Right cardiac atrium (tissue), 5 donors: ENCODE measurements at regions not wholly inside any gene's neighbourhood (a gene's known extent, or its start where the extent isn't known, plus 50 kb on each side); places are given as distances from the start of the nearest gene placed in this dataset.
"Not testable (repeated sequence)": the region's sequence is repeated elsewhere in the genome, so short reads cannot be mapped to it uniquely, and the experiment has no call there.

Source experiments
- ATAC-seq, 2 donors: fragments of 200-7000 bp; cut with Tn5 transposase; one replicate each; pipeline versions ENCODE4 v1.8.0 to v1.9.1; 2020; ENCODE audit warnings: moderate library complexity in 2 of 2, mild to moderate bottlenecking in 1 of 2
- DNase-seq, 3 donors: peaks; one replicate each; pipeline ENCODE4 v3.0.0-alpha.2; 2020
- H3K27ac ChIP-seq: one replicate; pipeline ENCODE4 v1.5.1; 2013; ENCODE audit warnings: mild to moderate bottlenecking, low read length, control low read depth, moderate library complexity
- H3K27me3 ChIP-seq: one replicate; pipeline ENCODE4 v1.6.1; 2013; ENCODE audit not compliant: control insufficient read depth, insufficient read depth
- H3K4me1 ChIP-seq: one replicate; pipeline ENCODE4 v1.6.1; 2013; ENCODE audit warnings: low read length; ENCODE audit not compliant: control insufficient read depth, insufficient read depth
- H3K4me3 ChIP-seq: one replicate; pipeline ENCODE4 v1.5.1; 2013; ENCODE audit warnings: low read length, control low read depth
- H3K9me3 ChIP-seq: one replicate; pipeline ENCODE4 v1.6.1; 2013; ENCODE audit warnings: low read length; ENCODE audit not compliant: control insufficient read depth
- WGBS: extraction: QIAGEN DNeasy Blood & Tissue Kit; methylation state at CpG from one replicate; pipeline ENCODE4 v1.1.7; 2013; 5-methylcytosine and 5-hydroxymethylcytosine counted together
- intact Hi-C, 4 donors: fragments of 100-400 bp; cut with DNase I; formaldehyde crosslinking; loops; one replicate each; pipeline versions ENCODE4 v1.11.0 to v1.14.0; 2022 to 2023
- donor health status: healthy with polysubstance abuse.
- donor health status: DM: no; HTN: yes; CAD: no.
- donor health status: DM: no; HTN: no; CAD: no.
- donor health status: DM: no; HTN: yes; CAD: no; lungs with severe emphysema.
- donor health status: DM: yes; HTN: yes; CAD: no.

- intact Hi-C loops = no loop called here
- Histone ChIP-seq H3K4me3 (no peak overlapping the region), H3K4me1 (no peaks in the 10 kb centered on the region), H3K27ac (no peak overlapping the region), H3K9me3 (no peaks in the 10 kb centered on the region), H3K27me3 (no peaks in the 10 kb centered on the region)
- 52% methylated on average over 4 of the region's 4 CpGs for WGBS
- DNase-seq (no peak), ATAC-seq (no peak)
These were observed 485.4 kb upstream of the LRRC7 start for GRCh38 chr1:69082312-69082711.

DNA sequence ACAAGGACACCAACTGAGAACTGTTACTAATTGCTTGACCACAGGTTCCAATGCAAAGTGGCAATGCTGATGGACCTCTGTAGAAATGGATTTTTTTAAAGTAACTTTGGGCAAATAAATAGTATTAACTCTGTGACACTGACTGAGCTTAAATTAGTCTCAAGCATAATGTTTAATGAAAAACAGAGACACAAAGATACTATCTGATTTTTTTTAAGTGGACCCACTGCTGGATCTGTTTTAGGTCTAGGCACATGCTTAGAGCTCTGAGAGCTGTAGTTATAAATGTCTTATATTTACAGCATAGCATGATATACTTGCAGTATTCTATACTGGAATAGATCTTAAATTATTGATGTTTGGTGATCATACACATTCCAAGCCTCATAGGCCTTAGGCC lies 481.6 kb upstream of the LRRC7 start:
- intact Hi-C loops = no loop called here
- H3K27ac ChIP-seq = no peak overlapping the region
- ATAC-seq (no peak), DNase-seq (no peak)
- H3K9me3 ChIP-seq = no peaks in the 10 kb centered on the region
- no peaks in the 10 kb centered on the region for H3K4me1 ChIP-seq
- no peak overlapping the region for H3K4me3 ChIP-seq
- H3K27me3 ChIP-seq = no peaks in the 10 kb centered on the region

DNA sequence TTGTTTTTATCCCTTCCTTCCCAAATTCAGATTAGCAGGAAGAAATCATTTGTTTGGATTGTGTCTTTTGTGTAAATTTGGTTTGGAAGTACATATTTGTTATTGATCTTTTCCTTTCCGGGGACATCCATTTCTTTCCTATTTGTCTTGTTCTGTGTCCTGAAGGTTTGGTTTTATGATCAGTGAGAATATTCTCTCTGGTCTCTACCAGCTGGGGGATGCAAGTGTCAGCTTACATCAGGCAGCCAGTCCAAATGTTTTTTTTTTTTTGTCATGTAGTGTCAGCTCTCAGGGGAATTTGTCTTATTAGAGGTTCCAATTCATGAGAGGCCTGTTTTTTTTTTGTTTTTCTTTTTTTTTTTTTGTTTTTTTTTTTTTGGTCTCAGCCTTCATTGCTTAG lies 479.2 kb upstream of the LRRC7 start:
- DNase-seq = no peak

DNA sequence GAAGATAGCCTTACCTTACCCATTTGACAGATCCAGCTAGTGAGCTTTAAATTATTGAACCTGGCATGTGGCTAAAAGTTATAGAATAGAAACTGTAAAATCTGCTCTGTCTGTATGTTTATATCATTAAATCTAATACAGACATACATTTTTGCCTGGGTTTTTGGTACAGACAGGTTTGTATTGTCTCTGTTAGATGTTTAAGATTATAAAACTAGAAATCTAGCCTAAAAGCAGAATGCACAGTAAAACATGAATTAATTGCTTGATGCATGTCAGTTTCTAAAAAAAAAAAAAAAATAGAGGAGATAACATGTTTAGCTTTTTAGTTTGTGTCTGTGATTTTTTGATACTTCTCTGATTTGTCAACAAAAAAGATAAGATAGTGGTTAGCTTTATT lies 477.6 kb upstream of the LRRC7 start:
- ATAC-seq = no peak
- DNase-seq = no peak
- intact Hi-C loops = no loop called here
- H3K4me3 ChIP-seq = no peak overlapping the region
- H3K4me1 ChIP-seq = no peaks in the 10 kb centered on the region
- H3K27me3 ChIP-seq = no peaks in the 10 kb centered on the region
- no peaks in the 10 kb centered on the region for H3K9me3 ChIP-seq
- H3K27ac ChIP-seq = no peak overlapping the region

More for the DNA sequence above, 479.2 kb upstream of the LRRC7 start:
- Histone ChIP-seq H3K4me1 (no peaks in the 10 kb centered on the region), H3K27me3 (no peaks in the 10 kb centered on the region), H3K9me3 (no peaks in the 10 kb centered on the region), H3K27ac (no peak overlapping the region), H3K4me3 (no peak overlapping the region)
- 88% methylated on average over 1 of the region's 1 CpG for WGBS
- no peak for ATAC-seq
- intact Hi-C loops = no loop called here

- no peak overlapping the region for H3K27ac ChIP-seq
- no peak overlapping the region for H3K4me3 ChIP-seq
- H3K9me3 ChIP-seq = no peaks in the 10 kb centered on the region
- no peaks in the 10 kb centered on the region for H3K27me3 ChIP-seq
- ATAC-seq = no peak
- no peaks in the 10 kb centered on the region for H3K4me1 ChIP-seq
- 61% methylated on average over 1 of the region's 1 CpG for WGBS
- intact Hi-C loops = no loop called here
- no peak for DNase-seq
These were observed 477.0 kb upstream of the LRRC7 start for GRCh38 chr1:69090752-69091151.

DNA sequence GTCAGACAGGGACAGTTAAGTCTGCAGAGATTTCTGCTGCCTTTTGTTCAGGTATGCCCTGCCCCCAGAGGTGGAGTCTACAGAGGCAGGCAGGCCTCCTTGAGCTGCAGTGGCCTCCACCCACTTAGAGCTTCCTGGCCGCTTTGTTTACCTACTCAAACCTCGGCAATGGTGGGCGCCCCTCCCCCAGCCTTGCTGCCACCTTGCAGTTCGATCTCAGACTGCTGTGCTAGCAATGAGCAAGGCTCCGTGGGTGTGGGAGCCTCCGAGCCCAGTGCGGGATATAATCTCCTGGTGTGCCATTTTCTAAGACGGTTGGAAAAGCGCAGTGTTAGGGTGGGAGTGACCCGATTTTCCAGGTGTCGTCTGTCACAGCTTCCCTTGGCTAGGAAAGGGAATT lies 465.7 kb upstream of the LRRC7 start:
- H3K4me3 ChIP-seq, H3K9me3 ChIP-seq, H3K4me1 ChIP-seq, intact Hi-C loops, H3K27ac ChIP-seq, ATAC-seq, H3K27me3 ChIP-seq: not testable (repeated sequence)
- peak in 1 of 3 donors; percentile 23 for DNase-seq
- 89% methylated on average over 11 of the region's 11 CpGs for WGBS

- no peak overlapping the region for H3K27ac ChIP-seq
- ATAC-seq (no peak), DNase-seq (no peak)
- intact Hi-C loops = no loop called here
- no peaks in the 10 kb centered on the region for H3K9me3 ChIP-seq
- no peaks in the 10 kb centered on the region for H3K4me1 ChIP-seq
- H3K4me3 ChIP-seq = no peak overlapping the region
- H3K27me3 ChIP-seq = no peaks in the 10 kb centered on the region
These were observed 464.5 kb upstream of the LRRC7 start for GRCh38 chr1:69103213-69103612.

DNA sequence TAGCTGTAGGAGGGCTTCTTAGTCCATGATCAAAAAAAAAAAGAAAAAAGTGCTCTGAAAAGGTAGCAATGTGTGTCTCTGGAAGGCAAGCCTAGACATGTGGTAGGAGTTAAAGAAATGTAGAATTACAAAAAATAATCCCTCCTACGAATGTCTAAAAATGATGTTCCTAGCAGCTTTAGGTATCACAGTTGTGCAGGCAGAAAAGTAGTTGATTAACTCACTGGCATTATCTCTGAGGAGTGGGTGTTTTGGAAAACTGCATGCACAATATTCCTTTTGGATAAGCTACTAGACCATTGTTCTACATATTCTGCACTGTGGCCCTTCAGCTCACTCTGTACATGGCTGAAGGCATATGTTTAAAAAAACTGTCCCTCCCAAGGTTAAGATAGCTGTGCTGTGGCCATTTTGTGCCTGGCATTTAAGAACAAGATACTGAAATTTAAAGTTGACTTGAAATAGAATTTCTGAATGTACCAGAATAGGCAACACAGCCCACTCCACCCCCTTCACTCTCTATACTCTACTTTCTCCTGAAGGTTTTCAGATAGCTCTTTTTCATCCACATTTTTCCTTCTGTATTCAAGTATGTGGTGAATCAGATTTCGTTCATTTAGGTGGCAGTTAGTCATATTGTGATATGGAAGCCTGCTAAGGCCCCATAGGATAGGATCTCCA lies 463.9 kb upstream of the LRRC7 start:
- 67% methylated on average over 2 of the region's 2 CpGs for WGBS
- no peaks in the 10 kb centered on the region for H3K9me3 ChIP-seq
- ATAC-seq = no peak

DNA sequence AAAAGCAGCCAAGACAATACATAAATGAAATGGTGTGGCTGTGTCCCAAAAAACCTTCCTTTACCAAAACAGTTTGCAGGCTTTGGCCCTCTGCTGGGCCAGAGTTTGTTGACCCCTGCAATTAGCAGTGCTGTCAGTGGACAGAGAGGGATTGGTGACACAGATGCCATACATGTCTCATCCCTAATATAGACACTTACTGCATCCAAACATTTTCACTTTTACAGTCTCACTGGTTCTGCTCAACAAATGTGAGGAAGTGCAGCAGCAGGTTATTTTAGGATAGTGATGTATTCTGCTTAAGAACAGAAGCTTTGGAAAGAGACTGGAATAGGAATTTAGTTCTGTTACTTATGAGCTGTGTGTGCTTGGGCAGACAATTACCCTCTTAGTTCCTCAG lies 462.8 kb upstream of the LRRC7 start:
- Histone ChIP-seq H3K27ac (no peak overlapping the region), H3K4me3 (no peak overlapping the region), H3K27me3 (no peaks in the 10 kb centered on the region), H3K4me1 (no peaks in the 10 kb centered on the region), H3K9me3 (no peaks in the 10 kb centered on the region)
- DNase-seq = no peak
- intact Hi-C loops = no loop called here
- ATAC-seq = no peak

More for the DNA sequence above, 463.9 kb upstream of the LRRC7 start:
- no peak for DNase-seq
- Histone ChIP-seq H3K27me3 (no peaks in the 10 kb centered on the region), H3K27ac (no peak overlapping the region), H3K4me1 (no peaks in the 10 kb centered on the region), H3K4me3 (no peak overlapping the region)
- intact Hi-C loops = no loop called here

DNA sequence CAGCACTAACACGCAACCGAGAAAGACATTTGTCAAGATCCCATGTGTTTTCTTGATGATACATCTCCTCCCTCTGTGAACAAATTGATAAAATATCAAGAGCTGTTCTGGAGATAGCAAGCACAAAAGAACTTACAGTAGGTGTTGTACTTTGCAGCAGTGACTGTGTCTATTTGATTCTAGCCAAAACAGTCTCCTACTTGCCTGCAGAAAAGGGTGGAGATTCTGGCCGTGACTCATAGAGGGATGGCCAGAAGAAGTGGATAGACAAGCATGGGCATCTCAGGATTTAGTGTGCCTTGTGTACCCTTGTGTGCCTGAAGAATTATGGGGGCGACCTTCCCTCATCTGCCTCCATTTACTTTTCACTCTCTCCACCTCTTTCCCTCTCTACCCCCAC lies 458.4 kb upstream of the LRRC7 start:
- DNase-seq = no peak
- 85% methylated on average over 4 of the region's 4 CpGs for WGBS
- intact Hi-C loops = no loop called here

DNA sequence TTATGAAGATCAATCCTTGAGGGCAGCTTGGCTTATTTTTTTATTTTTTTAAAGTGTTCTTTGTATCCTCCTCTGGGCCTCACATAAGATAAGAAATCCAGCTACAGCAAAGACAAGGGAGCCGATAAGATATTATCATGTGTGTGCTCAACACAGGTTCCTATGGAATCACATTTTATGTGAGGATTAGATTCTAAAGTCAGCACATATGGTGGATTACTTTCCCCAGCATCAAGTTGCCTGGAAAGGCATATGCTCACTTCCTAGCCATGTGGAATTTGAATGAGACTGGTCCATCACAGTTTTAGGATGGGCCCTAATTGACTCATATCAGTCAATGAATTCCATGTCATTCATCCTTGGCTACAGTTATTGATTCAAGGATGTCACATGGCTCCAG lies 456.9 kb upstream of the LRRC7 start:
- DNase-seq (no peak), ATAC-seq (no peak)
- Histone ChIP-seq H3K4me1 (no peaks in the 10 kb centered on the region), H3K4me3 (no peak overlapping the region), H3K9me3 (no peaks in the 10 kb centered on the region), H3K27me3 (no peaks in the 10 kb centered on the region), H3K27ac (no peak overlapping the region)
- intact Hi-C loops = no loop called here
- 71% methylated on average over 1 of the region's 1 CpG for WGBS

More for the DNA sequence above, 458.4 kb upstream of the LRRC7 start:
- no peaks in the 10 kb centered on the region for H3K4me1 ChIP-seq
- H3K9me3 ChIP-seq = no peaks in the 10 kb centered on the region
- H3K27me3 ChIP-seq = no peaks in the 10 kb centered on the region
- H3K27ac ChIP-seq = no peak overlapping the region
- no peak for ATAC-seq
- no peak overlapping the region for H3K4me3 ChIP-seq

DNA sequence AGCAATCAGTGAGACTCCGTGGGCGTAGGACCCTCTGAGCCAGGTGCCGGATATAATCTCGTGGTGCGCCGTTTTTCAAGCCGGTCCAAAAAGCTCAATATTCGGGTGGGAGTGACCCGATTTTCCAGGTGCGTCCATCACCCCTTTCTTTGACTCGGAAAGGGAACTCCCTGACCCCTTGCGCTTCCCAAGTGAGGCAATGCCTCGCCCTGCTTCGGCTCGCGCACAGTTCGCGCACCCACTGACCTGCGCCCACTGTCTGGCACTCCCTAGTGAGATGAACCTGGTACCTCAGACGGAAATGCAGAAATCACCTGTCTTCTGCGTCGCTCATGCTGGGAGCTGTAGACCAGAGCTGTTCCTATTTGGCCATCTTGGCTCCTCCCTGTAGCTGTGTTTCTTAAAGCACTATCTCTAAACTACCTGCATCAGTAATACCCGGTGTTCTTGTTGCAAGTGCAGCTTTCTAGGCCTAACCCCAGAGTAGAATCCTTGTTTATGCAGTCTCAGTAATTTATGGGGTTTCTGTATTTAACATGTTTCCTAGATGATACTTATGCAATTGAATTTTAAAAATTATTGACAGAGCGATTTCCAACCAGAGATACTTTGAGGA lies 447.5 kb upstream of the LRRC7 start:
- H3K4me1 ChIP-seq, DNase-seq, H3K27ac ChIP-seq, H3K9me3 ChIP-seq, H3K4me3 ChIP-seq, intact Hi-C loops, H3K27me3 ChIP-seq, ATAC-seq: not testable (repeated sequence)
- WGBS = 88% methylated on average over 24 of the region's 24 CpGs
